Kidney (tissue), 13 donors: ENCODE measurements at regions not wholly inside any gene's neighbourhood (a gene's known extent, or its start where the extent isn't known, plus 50 kb on each side); places are given as distances from the start of the nearest gene placed in this dataset.

Source experiments
- DNase-seq, 5 donors: peaks; one replicate each; pipeline ENCODE4 v3.0.0-alpha.2; 2013 to 2020
- FAIRE-seq: peaks from 2 replicates; lab custom pipeline; 2012; peaks lifted over from hg19 to GRCh38; lab: Jason Lieb, UNC
- H3K27ac ChIP-seq, 2 donors: one replicate each; pipeline ENCODE4 v1.7.0; 2013; ENCODE audit warnings: low read depth in 2 of 2, low read length in 2 of 2, inconsistent platforms in 1 of 2
- H3K27me3 ChIP-seq: one replicate; pipeline ENCODE4 v1.7.1; 2013; ENCODE audit warnings: low read length, inconsistent platforms; ENCODE audit not compliant: control insufficient read depth, insufficient read depth
- H3K36me3 ChIP-seq, 3 donors: one replicate each; pipeline versions ENCODE4 v1.7.0 to v1.7.1; 2013; ENCODE audit warnings: low read length in 3 of 3, control low read depth in 1 of 3, inconsistent platforms in 1 of 3; ENCODE audit not compliant: insufficient read depth in 3 of 3, control insufficient read depth in 2 of 3
- H3K4me1 ChIP-seq, 3 donors: one replicate each; pipeline versions ENCODE4 v1.7.0 to v1.7.1; 2013; ENCODE audit warnings: low read length in 3 of 3, inconsistent platforms in 1 of 3, low read depth in 1 of 3; ENCODE audit not compliant: control insufficient read depth in 2 of 3, insufficient read depth in 2 of 3
- H3K4me3 ChIP-seq, 3 donors: one replicate each; pipeline versions ENCODE4 v1.7.0 to v1.8.1; 2013; ENCODE audit warnings: low read length in 3 of 3, control low read depth in 1 of 3, inconsistent platforms in 1 of 3
- H3K9ac ChIP-seq, 3 donors: one replicate each; pipeline versions ENCODE4 v1.7.0 to v1.7.1; 2013; ENCODE audit warnings: low read length in 3 of 3, control low read depth in 1 of 3, inconsistent platforms in 1 of 3
- H3K9me3 ChIP-seq, 3 donors: one replicate each; pipeline versions ENCODE4 v1.7.0 to v1.7.1; 2013; ENCODE audit warnings: low read length in 3 of 3, control low read depth in 1 of 3, inconsistent platforms in 1 of 3; ENCODE audit not compliant: control insufficient read depth in 2 of 3, insufficient read depth in 1 of 3
- intact Hi-C: fragments of 100-400 bp; cut with DNase I; formaldehyde crosslinking; loops from one replicate; pipeline ENCODE4 v1.11.1; 2022
- TF ChIP-seq, protein P1 (sequence below): IDR thresholded peaks from 3 replicates; pipeline ENCODE4 v1.5.1; 2012; ENCODE audit warnings: mild to moderate bottlenecking, moderate library complexity, borderline replicate concordance; ENCODE audit not compliant: insufficient read depth; ENCODE audit errors: extremely low read depth
- donor health status: control.
- donor health status: control.
- donor health status: control.
- donor health status: control.
- donor health status: control.
- donor health status: DM: yes; HTN: yes; CAD: no.
- donor health status: Normal renal cell carcinoma (clear cell type).

DNA sequence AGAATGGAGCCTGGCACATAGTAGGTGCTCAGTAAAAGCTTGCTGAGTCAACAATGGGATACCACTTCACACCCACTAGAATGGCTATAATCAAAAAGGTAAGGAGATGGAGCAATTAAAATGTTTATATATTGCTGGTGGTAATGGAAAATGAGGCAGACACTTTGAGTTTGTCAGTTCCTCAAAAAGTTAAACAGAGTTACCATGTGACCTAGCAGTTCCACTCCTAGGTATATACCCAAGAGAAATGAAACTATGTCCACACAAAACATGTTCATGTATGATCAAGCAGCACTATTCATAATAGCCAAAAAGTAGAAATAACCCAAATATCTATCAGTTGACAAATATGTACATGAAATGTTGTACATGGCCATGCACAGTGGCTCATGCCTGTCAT lies 74.8 kb upstream of the ECE1 start:
- TF ChIP-seq, protein P1, sequence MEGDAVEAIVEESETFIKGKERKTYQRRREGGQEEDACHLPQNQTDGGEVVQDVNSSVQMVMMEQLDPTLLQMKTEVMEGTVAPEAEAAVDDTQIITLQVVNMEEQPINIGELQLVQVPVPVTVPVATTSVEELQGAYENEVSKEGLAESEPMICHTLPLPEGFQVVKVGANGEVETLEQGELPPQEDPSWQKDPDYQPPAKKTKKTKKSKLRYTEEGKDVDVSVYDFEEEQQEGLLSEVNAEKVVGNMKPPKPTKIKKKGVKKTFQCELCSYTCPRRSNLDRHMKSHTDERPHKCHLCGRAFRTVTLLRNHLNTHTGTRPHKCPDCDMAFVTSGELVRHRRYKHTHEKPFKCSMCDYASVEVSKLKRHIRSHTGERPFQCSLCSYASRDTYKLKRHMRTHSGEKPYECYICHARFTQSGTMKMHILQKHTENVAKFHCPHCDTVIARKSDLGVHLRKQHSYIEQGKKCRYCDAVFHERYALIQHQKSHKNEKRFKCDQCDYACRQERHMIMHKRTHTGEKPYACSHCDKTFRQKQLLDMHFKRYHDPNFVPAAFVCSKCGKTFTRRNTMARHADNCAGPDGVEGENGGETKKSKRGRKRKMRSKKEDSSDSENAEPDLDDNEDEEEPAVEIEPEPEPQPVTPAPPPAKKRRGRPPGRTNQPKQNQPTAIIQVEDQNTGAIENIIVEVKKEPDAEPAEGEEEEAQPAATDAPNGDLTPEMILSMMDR = no peak
- no peaks in the 10 kb centered on the region for H3K27me3 ChIP-seq
- no peaks in the 10 kb centered on the region for H3K9me3 ChIP-seq
- H3K9ac ChIP-seq = no peak overlapping the region
- H3K4me1 ChIP-seq = peaks cover 0 to 2% (median 0%) of the 10 kb centered on the region in 3 donors
- DNase-seq (no peak), FAIRE-seq (no peak)
- H3K36me3 ChIP-seq = no peaks in the 10 kb centered on the region
- intact Hi-C loops = loop anchor here (5.0 kb wide), 1 partner anchor 133 kb away; no protein-coding TSS in a partner anchor
- H3K27ac ChIP-seq = no peak overlapping the region
- H3K4me3 ChIP-seq = no peak overlapping the region

DNA sequence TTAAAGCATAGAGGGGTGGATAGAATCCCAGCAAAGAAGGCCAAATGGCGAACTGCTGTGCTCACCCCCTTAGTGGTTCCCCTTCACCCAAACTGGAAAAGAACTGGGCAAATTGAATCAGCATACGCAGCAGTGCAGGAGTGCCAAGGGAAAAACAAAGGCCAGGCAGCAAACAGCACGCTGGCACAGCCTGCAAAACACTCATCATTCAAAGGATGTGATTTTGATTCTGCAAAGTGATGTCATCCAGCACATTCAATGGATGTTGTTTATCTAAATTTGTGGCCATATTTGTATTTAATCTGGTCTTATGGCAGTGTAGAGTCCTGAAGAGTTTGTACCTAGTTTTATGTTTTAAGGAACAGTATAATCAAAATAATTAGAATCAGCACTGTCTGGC lies 71.8 kb upstream of the ECE1 start:
- DNase-seq (no peak), FAIRE-seq (no peak)
- intact Hi-C loops = no loop called here
- TF ChIP-seq, protein P1 = no peak
- Histone ChIP-seq H3K4me1 (no peaks in the 10 kb centered on the region), H3K36me3 (no peaks in the 10 kb centered on the region), H3K9ac (no peak overlapping the region), H3K9me3 (no peaks in the 10 kb centered on the region), H3K27me3 (no peaks in the 10 kb centered on the region), H3K27ac (no peak overlapping the region), H3K4me3 (no peak overlapping the region)

DNA sequence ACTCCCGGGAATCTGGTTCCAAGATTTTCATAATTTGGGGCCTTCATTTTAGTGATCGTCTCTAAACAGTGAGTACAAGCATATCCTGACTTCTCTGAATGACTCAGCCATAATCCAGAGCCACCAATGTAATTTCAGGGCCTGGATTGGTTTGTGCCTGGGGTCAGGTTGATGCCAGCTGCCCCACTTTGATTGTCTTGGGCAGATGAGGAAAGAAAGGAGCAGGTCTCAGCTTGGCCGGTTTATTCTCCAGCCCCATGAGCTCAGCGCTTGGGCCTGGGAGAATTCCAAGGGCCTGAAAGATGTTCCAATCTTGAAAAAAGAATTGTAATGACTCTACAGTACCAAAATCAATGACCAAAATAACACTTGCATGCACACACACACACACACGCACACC lies 71.2 kb upstream of the ECE1 start:
- FAIRE-seq (no peak), DNase-seq (no peak)
- TF ChIP-seq, protein P1 = no peak
- no peak overlapping the region for H3K27ac ChIP-seq
- H3K9ac ChIP-seq = no peak overlapping the region
- intact Hi-C loops = no loop called here
- H3K4me1 ChIP-seq = no peaks in the 10 kb centered on the region
- H3K27me3 ChIP-seq = no peaks in the 10 kb centered on the region
- no peak overlapping the region for H3K4me3 ChIP-seq
- no peaks in the 10 kb centered on the region for H3K9me3 ChIP-seq
- H3K36me3 ChIP-seq = no peaks in the 10 kb centered on the region

DNA sequence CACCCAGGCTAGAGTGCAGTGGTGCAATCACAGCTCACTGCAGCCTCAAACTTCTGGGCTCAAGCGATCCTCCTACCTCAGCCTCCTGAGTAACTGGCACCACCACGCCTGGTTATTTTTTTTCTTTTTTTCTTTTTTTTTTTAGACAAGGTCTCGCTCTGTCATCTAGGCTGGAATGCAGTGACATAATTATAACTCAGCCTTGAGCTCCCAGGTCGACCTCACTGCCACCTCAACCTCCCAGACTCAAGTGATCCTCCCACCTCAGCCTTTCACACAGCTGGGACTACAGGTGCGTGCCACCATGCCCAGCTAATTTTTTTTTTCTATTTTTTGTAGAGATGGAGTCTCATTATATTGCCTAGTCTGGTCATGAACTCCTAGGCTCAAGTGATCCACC lies 66.9 kb upstream of the ECE1 start:
- no peak for FAIRE-seq
- Histone ChIP-seq H3K9ac (no peak overlapping the region), H3K27me3 (no peaks in the 10 kb centered on the region), H3K9me3 (no peaks in the 10 kb centered on the region), H3K4me1 (no peaks in the 10 kb centered on the region), H3K27ac (no peak overlapping the region), H3K4me3 (no peak overlapping the region), H3K36me3 (no peaks in the 10 kb centered on the region)
- DNase-seq = no peak
- TF ChIP-seq, protein P1 = no peak
- intact Hi-C loops = no loop called here
